HL-60 (cell line): ENCODE measurements at regions not wholly inside any gene's neighbourhood (a gene's known extent, or its start where the extent isn't known, plus 50 kb on each side); places are given as distances from the start of the nearest gene placed in this dataset.
"Not testable (repeated sequence)": the region's sequence is repeated elsewhere in the genome, so short reads cannot be mapped to it uniquely, and the experiment has no call there.

Experiments used
- GABPA ChIP-seq: IDR thresholded peaks from 2 replicates; pipeline ENCODE4 v1.6.1; 2012; ENCODE audit warnings: low read depth
- POLR2AphosphoS5 ChIP-seq: IDR thresholded peaks from 2 replicates; pipeline ENCODE4 v1.6.1; 2012; ENCODE audit warnings: low read depth
- SPI1 ChIP-seq: IDR thresholded peaks from 2 replicates; pipeline ENCODE4 v1.6.1; 2012; ENCODE audit warnings: low read depth, mild to moderate bottlenecking, borderline replicate concordance
- TF ChIP-seq, protein P1 (sequence below): IDR thresholded peaks from one replicate; pipeline ENCODE4 v1.5.1; 2011; ENCODE audit warnings: low read length, control low read depth, inconsistent platforms; ENCODE audit not compliant: insufficient read depth
- TF ChIP-seq, protein P2 (sequence below): IDR thresholded peaks from 2 replicates; pipeline ENCODE4 v1.6.1; 2012; ENCODE audit warnings: low read depth; ENCODE audit not compliant: insufficient replicate concordance

DNA sequence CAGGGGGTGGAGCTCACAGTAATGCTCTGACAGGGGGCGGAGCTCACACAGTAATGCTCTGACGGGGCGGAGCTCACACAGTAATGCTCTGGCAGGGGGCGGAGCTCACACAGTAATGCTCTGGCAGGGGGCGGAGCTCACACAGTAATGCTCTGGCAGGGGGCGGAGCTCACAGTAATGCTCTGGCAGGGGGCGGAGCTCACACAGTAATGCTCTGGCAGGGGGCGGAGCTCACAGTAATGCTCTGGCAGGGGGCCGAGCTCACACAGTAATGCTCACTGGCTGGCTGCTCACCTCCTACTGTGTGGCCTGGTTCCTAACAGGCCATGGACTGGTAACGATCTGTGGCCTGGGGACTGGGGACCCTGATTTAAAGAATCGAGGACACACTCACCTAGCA lies 53.9 kb upstream of the TNK2 start:
- TF ChIP-seq, protein P1, sequence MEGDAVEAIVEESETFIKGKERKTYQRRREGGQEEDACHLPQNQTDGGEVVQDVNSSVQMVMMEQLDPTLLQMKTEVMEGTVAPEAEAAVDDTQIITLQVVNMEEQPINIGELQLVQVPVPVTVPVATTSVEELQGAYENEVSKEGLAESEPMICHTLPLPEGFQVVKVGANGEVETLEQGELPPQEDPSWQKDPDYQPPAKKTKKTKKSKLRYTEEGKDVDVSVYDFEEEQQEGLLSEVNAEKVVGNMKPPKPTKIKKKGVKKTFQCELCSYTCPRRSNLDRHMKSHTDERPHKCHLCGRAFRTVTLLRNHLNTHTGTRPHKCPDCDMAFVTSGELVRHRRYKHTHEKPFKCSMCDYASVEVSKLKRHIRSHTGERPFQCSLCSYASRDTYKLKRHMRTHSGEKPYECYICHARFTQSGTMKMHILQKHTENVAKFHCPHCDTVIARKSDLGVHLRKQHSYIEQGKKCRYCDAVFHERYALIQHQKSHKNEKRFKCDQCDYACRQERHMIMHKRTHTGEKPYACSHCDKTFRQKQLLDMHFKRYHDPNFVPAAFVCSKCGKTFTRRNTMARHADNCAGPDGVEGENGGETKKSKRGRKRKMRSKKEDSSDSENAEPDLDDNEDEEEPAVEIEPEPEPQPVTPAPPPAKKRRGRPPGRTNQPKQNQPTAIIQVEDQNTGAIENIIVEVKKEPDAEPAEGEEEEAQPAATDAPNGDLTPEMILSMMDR = not testable (repeated sequence)
- TF ChIP-seq GABPA, POLR2AphosphoS5, SPI1: not testable (repeated sequence)
- TF ChIP-seq, protein P2, sequence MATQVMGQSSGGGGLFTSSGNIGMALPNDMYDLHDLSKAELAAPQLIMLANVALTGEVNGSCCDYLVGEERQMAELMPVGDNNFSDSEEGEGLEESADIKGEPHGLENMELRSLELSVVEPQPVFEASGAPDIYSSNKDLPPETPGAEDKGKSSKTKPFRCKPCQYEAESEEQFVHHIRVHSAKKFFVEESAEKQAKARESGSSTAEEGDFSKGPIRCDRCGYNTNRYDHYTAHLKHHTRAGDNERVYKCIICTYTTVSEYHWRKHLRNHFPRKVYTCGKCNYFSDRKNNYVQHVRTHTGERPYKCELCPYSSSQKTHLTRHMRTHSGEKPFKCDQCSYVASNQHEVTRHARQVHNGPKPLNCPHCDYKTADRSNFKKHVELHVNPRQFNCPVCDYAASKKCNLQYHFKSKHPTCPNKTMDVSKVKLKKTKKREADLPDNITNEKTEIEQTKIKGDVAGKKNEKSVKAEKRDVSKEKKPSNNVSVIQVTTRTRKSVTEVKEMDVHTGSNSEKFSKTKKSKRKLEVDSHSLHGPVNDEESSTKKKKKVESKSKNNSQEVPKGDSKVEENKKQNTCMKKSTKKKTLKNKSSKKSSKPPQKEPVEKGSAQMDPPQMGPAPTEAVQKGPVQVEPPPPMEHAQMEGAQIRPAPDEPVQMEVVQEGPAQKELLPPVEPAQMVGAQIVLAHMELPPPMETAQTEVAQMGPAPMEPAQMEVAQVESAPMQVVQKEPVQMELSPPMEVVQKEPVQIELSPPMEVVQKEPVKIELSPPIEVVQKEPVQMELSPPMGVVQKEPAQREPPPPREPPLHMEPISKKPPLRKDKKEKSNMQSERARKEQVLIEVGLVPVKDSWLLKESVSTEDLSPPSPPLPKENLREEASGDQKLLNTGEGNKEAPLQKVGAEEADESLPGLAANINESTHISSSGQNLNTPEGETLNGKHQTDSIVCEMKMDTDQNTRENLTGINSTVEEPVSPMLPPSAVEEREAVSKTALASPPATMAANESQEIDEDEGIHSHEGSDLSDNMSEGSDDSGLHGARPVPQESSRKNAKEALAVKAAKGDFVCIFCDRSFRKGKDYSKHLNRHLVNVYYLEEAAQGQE = not testable (repeated sequence)
